GM20000 (cell line): ENCODE measurements at regions not wholly inside any gene's neighbourhood (a gene's known extent, or its start where the extent isn't known, plus 50 kb on each side); places are given as distances from the start of the nearest gene placed in this dataset.

Source experiments
- DNase-seq: peaks from one replicate; pipeline ENCODE4 v3.0.0; 2012; ENCODE audit warnings: low spot score
- CTCF ChIP-seq: IDR thresholded peaks from 2 replicates; pipeline ENCODE4 v1.5.1; 2012; ENCODE audit warnings: mild to moderate bottlenecking, control low read depth; ENCODE audit errors: extremely low read depth, missing control alignments

- DNase-seq: no peak
- TF ChIP-seq CTCF: no peak
Observed at GRCh38 chr3:34351882-34352777, 553.7 kb downstream of the PDCD6IP start.

- DNase-seq: no peak
- no peak for TF ChIP-seq CTCF
Observed at GRCh38 chr3:34352778-34353331, 554.4 kb downstream of the PDCD6IP start.

- DNase-seq: no peak
- TF ChIP-seq CTCF: no peak
Observed at GRCh38 chr3:34357461-34357860, 559.0 kb downstream of the PDCD6IP start.

GRCh38 chr3:34359064-34359463 lies 560.6 kb downstream of the PDCD6IP start:
- no peak for DNase-seq
- no peak for TF ChIP-seq CTCF

- DNase-seq: no peak
- no peak for TF ChIP-seq CTCF
Observed at GRCh38 chr3:34360713-34361112, 562.3 kb downstream of the PDCD6IP start.

- DNase-seq: peak; percentile 45
- no peak for TF ChIP-seq CTCF
Observed at GRCh38 chr3:34361921-34362320, 563.5 kb downstream of the PDCD6IP start.

- no peak for TF ChIP-seq CTCF
- DNase-seq: no peak
Observed at GRCh38 chr3:34362910-34363309, 564.5 kb downstream of the PDCD6IP start.
